Tibial artery (tissue), 4 donors: ENCODE measurements at regions not wholly inside any gene's neighbourhood (a gene's known extent, or its start where the extent isn't known, plus 50 kb on each side); places are given as distances from the start of the nearest gene placed in this dataset.
"Not testable (repeated sequence)": the region's sequence is repeated elsewhere in the genome, so short reads cannot be mapped to it uniquely, and the experiment has no call there.

ENCODE experiments used
- DNase-seq, 2 donors: peaks; one replicate each; pipeline ENCODE4 v3.0.0-alpha.2; 2019
- H3K27ac ChIP-seq, 2 donors: fragments of 200-600 bp; sonication (generic) in 1 of 2; 1 replicate in 1 of 2; 2 replicates in 1 of 2; pipeline ENCODE4 v1.5.1; 2018 to 2019; ENCODE audit warnings: mild to moderate bottlenecking in 1 of 2
- H3K27me3 ChIP-seq, 2 donors: fragments of 200-600 bp; sonication (generic) in 1 of 2; one replicate each; pipeline versions ENCODE4 v1.5.1 to v1.6.0; 2016 to 2019
- H3K36me3 ChIP-seq, 3 donors: fragments of 200-600 bp; sonication (generic) in 2 of 3; one replicate each; pipeline ENCODE4 v1.5.1; 2016 to 2019; ENCODE audit warnings: mild to moderate bottlenecking in 2 of 3
- H3K4me1 ChIP-seq, 4 donors: fragments of 200-600 bp; sonication (generic) in 2 of 4; 1 replicate in 3 of 4; 2 replicates in 1 of 4; pipeline ENCODE4 v1.5.1; 2016 to 2019
- H3K4me3 ChIP-seq, 2 donors: fragments of 200-600 bp; sonication (generic) in 1 of 2; 1 replicate in 1 of 2; 2 replicates in 1 of 2; pipeline ENCODE4 v1.5.1; 2018 to 2019; ENCODE audit warnings: mild to moderate bottlenecking in 2 of 2
- H3K9me3 ChIP-seq, 3 donors: fragments of 200-600 bp; sonication (generic) in 1 of 3; one replicate each; pipeline ENCODE4 v1.5.1; 2016 to 2019
- intact Hi-C: fragments of 100-400 bp; cut with DNase I; formaldehyde crosslinking; loops from one replicate; pipeline ENCODE4 v1.15.0; 2023; ENCODE audit warnings: low total_unique reads
- TF ChIP-seq, protein P1 (sequence below), 2 experiments: fragments of 200-600 bp in 1 of 2; fragments of 450-650 bp in 1 of 2; IDR thresholded peaks; one replicate each; pipeline ENCODE4 v1.5.1; 2017 to 2019; ENCODE audit warnings: antibody characterized with exemption in 2 of 2, mild to moderate bottlenecking in 1 of 2, moderate library complexity in 1 of 2

- intact Hi-C loops = no loop called here
- DNase-seq = no peak
Measured at GRCh38 chr3:101913168-101913567, 63.9 kb downstream of the NFKBIZ start.

GRCh38 chr3:101917761-101918160, 68.4 kb downstream of the NFKBIZ start:
- H3K4me1 ChIP-seq, H3K36me3 ChIP-seq, H3K4me3 ChIP-seq, H3K27ac ChIP-seq, H3K9me3 ChIP-seq, intact Hi-C loops, DNase-seq, H3K27me3 ChIP-seq: not testable (repeated sequence)

More at GRCh38 chr3:101913168-101913567, 63.9 kb downstream of the NFKBIZ start:
- no peaks in the 10 kb centered on the region for H3K4me1 ChIP-seq
- no peaks in the 10 kb centered on the region for H3K27me3 ChIP-seq
- no peaks in the 10 kb centered on the region for H3K9me3 ChIP-seq
- TF ChIP-seq, protein P1, sequence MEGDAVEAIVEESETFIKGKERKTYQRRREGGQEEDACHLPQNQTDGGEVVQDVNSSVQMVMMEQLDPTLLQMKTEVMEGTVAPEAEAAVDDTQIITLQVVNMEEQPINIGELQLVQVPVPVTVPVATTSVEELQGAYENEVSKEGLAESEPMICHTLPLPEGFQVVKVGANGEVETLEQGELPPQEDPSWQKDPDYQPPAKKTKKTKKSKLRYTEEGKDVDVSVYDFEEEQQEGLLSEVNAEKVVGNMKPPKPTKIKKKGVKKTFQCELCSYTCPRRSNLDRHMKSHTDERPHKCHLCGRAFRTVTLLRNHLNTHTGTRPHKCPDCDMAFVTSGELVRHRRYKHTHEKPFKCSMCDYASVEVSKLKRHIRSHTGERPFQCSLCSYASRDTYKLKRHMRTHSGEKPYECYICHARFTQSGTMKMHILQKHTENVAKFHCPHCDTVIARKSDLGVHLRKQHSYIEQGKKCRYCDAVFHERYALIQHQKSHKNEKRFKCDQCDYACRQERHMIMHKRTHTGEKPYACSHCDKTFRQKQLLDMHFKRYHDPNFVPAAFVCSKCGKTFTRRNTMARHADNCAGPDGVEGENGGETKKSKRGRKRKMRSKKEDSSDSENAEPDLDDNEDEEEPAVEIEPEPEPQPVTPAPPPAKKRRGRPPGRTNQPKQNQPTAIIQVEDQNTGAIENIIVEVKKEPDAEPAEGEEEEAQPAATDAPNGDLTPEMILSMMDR (IDR thresholded peaks at IDR 0.05) = no peak
- H3K27ac ChIP-seq = no peak overlapping the region
- no peaks in the 10 kb centered on the region for H3K36me3 ChIP-seq
- H3K4me3 ChIP-seq = no peak overlapping the region

- H3K27ac ChIP-seq, H3K36me3 ChIP-seq, H3K4me1 ChIP-seq, DNase-seq, H3K4me3 ChIP-seq, H3K9me3 ChIP-seq, H3K27me3 ChIP-seq, intact Hi-C loops: not testable (repeated sequence)
Measured at GRCh38 chr3:101922151-101922725, 72.9 kb downstream of the NFKBIZ start.

DNA sequence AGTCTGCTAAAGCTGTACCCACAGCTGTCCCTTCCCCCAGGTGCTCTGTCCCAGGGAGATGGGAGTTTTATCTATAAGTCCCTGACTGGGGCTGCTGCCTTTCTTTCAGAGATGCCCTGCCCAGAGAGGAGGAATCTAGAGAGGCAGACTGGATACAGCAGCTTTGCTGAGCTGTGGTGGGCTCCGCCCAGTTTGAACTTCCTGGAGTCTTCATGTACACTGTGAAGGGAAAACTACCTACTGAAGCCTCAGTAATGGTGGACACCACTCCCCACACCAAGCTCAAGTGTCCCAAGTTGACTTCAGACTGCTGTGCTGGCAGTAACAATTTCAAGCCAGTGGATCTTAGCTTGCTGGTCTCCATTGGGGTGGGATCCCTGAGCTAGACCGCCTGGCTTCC, 75.3 kb downstream of the NFKBIZ start:
- intact Hi-C loops, H3K4me3 ChIP-seq, H3K36me3 ChIP-seq, H3K27ac ChIP-seq, H3K27me3 ChIP-seq, DNase-seq, H3K9me3 ChIP-seq, H3K4me1 ChIP-seq: not testable (repeated sequence)

- intact Hi-C loops, H3K4me1 ChIP-seq, H3K27me3 ChIP-seq, H3K9me3 ChIP-seq, H3K4me3 ChIP-seq, H3K36me3 ChIP-seq, H3K27ac ChIP-seq, DNase-seq: not testable (repeated sequence)
Measured at GRCh38 chr3:101925124-101925523, 75.8 kb downstream of the NFKBIZ start.

DNA sequence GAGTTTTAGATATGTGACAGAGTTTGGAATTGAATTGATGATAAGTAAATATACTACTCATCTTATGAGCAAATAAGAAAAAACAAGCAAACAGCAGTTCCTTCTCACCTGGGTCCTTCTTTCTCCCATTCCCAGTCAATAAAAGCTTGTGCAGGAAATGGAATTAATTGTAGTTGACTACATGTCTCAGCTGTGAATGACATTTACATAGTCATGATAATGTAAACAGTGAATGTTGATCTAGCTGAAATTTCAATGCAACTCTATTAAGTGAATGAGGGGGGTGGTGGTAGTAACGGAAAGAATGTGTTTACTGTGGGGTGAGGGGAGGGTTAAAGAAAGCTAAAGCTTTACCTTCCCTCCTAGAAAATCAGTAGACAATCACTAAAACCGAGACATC, 76.2 kb downstream of the NFKBIZ start:
- Histone ChIP-seq H3K9me3 (no peaks in the 10 kb centered on the region), H3K4me3 (no peak overlapping the region), H3K27me3 (no peaks in the 10 kb centered on the region), H3K27ac (no peak overlapping the region), H3K4me1 (no peaks in the 10 kb centered on the region), H3K36me3 (no peaks in the 10 kb centered on the region)
- no peak for DNase-seq
- intact Hi-C loops = no loop called here
- TF ChIP-seq, protein P1 (IDR thresholded peaks at IDR 0.05) = no peak

- Histone ChIP-seq H3K4me3 (no peak overlapping the region), H3K4me1 (no peaks in the 10 kb centered on the region), H3K27me3 (no peaks in the 10 kb centered on the region), H3K9me3 (no peaks in the 10 kb centered on the region), H3K36me3 (no peaks in the 10 kb centered on the region), H3K27ac (no peak overlapping the region)
- no peak for DNase-seq
- TF ChIP-seq, protein P1 (IDR thresholded peaks at IDR 0.05) = no peak
- intact Hi-C loops = no loop called here
Measured at GRCh38 chr3:101926594-101927105, 77.3 kb downstream of the NFKBIZ start.

GRCh38 chr3:101928890-101929289, 79.6 kb downstream of the NFKBIZ start:
- Histone ChIP-seq H3K27ac (no peak overlapping the region), H3K9me3 (no peaks in the 10 kb centered on the region), H3K27me3 (no peaks in the 10 kb centered on the region), H3K36me3 (no peaks in the 10 kb centered on the region), H3K4me3 (no peak overlapping the region), H3K4me1 (no peaks in the 10 kb centered on the region)
- intact Hi-C loops = no loop called here
- TF ChIP-seq, protein P1 (IDR thresholded peaks at IDR 0.05) = no peak
- DNase-seq = no peak
